ENCODE measurements at regions not wholly inside any gene's neighbourhood (a gene's known extent, or its start where the extent isn't known, plus 50 kb on each side); places are given as distances from the start of the nearest gene placed in this dataset.

DNA sequence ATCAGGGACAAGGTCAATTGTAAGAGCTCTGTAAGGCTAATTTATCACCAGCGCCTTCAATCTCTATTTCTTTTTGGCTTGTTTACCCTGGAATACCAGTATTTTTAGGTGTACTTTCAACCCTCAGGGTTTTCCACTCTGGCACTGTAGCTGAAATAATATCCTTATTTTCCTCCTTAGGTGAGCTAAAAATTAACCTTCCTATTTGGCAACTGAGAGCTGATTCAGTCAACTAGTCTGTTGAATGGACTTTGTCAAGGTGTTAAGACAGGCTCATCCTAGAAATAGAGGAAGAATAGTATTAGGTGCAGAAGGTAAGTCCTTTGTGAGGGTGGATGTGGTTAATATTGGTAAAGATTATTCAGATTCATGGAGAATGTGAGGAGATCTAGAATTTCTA lies 101.3 kb upstream of the BANK1 start:
- Histone ChIP-seq H3K79me2 (ENCODE audit: control insufficient read depth, insufficient read depth, low read length) (no peaks in the 10 kb centered on the region), H3K27ac (ENCODE audit: control insufficient read depth, insufficient read depth) (no peak overlapping the region), H3K36me3 (ENCODE audit: control insufficient read depth in 2 of 2, insufficient read depth in 2 of 2, low read length in 1 of 2) (no peaks in the 10 kb centered on the region), H3K4me3 (no peak overlapping the region), H3K9ac (ENCODE audit: control insufficient read depth, insufficient read depth, low read length) (no peak overlapping the region), H3K27me3 (replicated peaks in 1 of 2; ENCODE audit: control insufficient read depth in 2 of 2, insufficient read depth in 2 of 2, low read length in 1 of 2) (no peaks in the 10 kb centered on the region; a peak in 1 of 4 replicates), H4K20me1 (ENCODE audit: control insufficient read depth, insufficient read depth) (no peaks in the 10 kb centered on the region), H3K4me2 (ENCODE audit: control insufficient read depth, insufficient read depth) (no peak overlapping the region), H2AFZ (ENCODE audit: control insufficient read depth, low read depth, low read length) (no peak overlapping the region), H3K4me1 (ENCODE audit: control insufficient read depth, insufficient read depth, low read length) (peaks cover 8% of the 10 kb centered on the region), H3K9me3 (replicated peaks; ENCODE audit: control insufficient read depth, insufficient read depth, low read length) (no peaks in the 10 kb centered on the region)
- FAIRE-seq (no peak), ATAC-seq (no peak), DNase-seq (ENCODE audit: low read depth, low spot score) (no peak)
- WGBS (ENCODE audit: insufficient coverage, insufficient replicate concordance, low lambda C conversion rate, missing lambda C conversion rate) = 78% methylated on average over 1 of the region's 1 CpG
- TF ChIP-seq HCFC1 (IDR thresholded peaks at IDR 0.05; ENCODE audit: low read length) (no peak), NR2F1 (conservative IDR thresholded peaks at IDR 0.05) (no peak), TBL1XR1 (IDR thresholded peaks at IDR 0.05; ENCODE audit: low read depth, low read length) (no peak), NFIC (IDR thresholded peaks at IDR 0.05; ENCODE audit: low read depth, low read length) (no peak), TCF3 (IDR thresholded peaks at IDR 0.05; ENCODE audit: borderline replicate concordance, insufficient read depth, low read depth, low read length) (no peak), ZNF622 (IDR thresholded peaks at IDR 0.05) (no peak), TAF1 (IDR thresholded peaks at IDR 0.05; ENCODE audit: borderline replicate concordance, low read depth, low read length) (no peak), HDGF (IDR thresholded peaks at IDR 0.05) (no peak), BMI1 (IDR thresholded peaks at IDR 0.05; ENCODE audit: borderline replicate concordance) (no peak), YY1 (IDR thresholded peaks at IDR 0.05; ENCODE audit: low read depth, low read length) (no peak), NFYA (IDR thresholded peaks at IDR 0.05; ENCODE audit: borderline replicate concordance, low read depth, low read length) (no peak), NRF1 (conservative IDR thresholded peaks at IDR 0.05; ENCODE audit: low read depth, low read length) (no peak)
- TF ChIP-seq, protein P1, sequence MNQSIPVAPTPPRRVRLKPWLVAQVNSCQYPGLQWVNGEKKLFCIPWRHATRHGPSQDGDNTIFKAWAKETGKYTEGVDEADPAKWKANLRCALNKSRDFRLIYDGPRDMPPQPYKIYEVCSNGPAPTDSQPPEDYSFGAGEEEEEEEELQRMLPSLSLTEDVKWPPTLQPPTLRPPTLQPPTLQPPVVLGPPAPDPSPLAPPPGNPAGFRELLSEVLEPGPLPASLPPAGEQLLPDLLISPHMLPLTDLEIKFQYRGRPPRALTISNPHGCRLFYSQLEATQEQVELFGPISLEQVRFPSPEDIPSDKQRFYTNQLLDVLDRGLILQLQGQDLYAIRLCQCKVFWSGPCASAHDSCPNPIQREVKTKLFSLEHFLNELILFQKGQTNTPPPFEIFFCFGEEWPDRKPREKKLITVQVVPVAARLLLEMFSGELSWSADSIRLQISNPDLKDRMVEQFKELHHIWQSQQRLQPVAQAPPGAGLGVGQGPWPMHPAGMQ (IDR thresholded peaks at IDR 0.05; ENCODE audit: borderline replicate concordance) = no peak
- TF ChIP-seq, protein P2, sequence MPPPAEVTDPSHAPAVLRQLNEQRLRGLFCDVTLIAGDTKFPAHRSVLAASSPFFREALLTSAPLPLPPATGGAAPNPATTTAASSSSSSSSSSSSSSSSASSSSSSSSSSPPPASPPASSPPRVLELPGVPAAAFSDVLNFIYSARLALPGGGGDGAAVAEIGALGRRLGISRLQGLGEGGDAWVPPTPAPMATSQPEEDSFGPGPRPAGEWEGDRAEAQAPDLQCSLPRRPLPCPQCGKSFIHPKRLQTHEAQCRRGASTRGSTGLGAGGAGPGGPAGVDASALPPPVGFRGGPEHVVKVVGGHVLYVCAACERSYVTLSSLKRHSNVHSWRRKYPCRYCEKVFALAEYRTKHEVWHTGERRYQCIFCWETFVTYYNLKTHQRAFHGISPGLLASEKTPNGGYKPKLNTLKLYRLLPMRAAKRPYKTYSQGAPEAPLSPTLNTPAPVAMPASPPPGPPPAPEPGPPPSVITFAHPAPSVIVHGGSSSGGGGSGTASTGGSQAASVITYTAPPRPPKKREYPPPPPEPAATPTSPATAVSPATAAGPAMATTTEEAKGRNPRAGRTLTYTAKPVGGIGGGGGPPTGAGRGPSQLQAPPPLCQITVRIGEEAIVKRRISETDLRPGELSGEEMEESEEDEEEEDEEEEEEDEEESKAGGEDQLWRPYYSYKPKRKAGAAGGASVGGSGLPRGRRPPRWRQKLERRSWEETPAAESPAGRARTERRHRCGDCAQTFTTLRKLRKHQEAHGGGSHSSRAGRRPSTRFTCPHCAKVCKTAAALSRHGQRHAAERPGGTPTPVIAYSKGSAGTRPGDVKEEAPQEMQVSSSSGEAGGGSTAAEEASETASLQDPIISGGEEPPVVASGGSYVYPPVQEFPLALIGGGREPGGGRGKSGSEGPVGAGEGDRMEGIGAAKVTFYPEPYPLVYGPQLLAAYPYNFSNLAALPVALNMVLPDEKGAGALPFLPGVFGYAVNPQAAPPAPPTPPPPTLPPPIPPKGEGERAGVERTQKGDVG (CRISPR knock-in tag; IDR thresholded peaks at IDR 0.05) = no peak
- TF ChIP-seq, protein P3, sequence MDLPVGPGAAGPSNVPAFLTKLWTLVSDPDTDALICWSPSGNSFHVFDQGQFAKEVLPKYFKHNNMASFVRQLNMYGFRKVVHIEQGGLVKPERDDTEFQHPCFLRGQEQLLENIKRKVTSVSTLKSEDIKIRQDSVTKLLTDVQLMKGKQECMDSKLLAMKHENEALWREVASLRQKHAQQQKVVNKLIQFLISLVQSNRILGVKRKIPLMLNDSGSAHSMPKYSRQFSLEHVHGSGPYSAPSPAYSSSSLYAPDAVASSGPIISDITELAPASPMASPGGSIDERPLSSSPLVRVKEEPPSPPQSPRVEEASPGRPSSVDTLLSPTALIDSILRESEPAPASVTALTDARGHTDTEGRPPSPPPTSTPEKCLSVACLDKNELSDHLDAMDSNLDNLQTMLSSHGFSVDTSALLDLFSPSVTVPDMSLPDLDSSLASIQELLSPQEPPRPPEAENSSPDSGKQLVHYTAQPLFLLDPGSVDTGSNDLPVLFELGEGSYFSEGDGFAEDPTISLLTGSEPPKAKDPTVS (IDR thresholded peaks at IDR 0.05; ENCODE audit: low read depth, low read length) = no peak
- TF ChIP-seq, protein P4, sequence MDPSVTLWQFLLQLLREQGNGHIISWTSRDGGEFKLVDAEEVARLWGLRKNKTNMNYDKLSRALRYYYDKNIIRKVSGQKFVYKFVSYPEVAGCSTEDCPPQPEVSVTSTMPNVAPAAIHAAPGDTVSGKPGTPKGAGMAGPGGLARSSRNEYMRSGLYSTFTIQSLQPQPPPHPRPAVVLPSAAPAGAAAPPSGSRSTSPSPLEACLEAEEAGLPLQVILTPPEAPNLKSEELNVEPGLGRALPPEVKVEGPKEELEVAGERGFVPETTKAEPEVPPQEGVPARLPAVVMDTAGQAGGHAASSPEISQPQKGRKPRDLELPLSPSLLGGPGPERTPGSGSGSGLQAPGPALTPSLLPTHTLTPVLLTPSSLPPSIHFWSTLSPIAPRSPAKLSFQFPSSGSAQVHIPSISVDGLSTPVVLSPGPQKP (IDR thresholded peaks at IDR 0.05; ENCODE audit: low read depth, low read length) = no peak
- TF ChIP-seq, protein P5, sequence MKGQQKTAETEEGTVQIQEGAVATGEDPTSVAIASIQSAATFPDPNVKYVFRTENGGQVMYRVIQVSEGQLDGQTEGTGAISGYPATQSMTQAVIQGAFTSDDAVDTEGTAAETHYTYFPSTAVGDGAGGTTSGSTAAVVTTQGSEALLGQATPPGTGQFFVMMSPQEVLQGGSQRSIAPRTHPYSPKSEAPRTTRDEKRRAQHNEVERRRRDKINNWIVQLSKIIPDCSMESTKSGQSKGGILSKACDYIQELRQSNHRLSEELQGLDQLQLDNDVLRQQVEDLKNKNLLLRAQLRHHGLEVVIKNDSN (IDR thresholded peaks at IDR 0.05; ENCODE audit: borderline replicate concordance, extremely low read length, insufficient read depth, low read depth, low read length) = no peak
- SMC1A ChIA-PET (ENCODE audit: uncharacterized antibody, unreplicated experiment) = no interaction called here
- intact Hi-C loops (cut with micrococcal nuclease; ENCODE audit: unreplicated experiment) (no loop called here), in situ Hi-C loops (cut with MboI) (no loop called here)
- POLR2A ChIA-PET = no interaction called here
- CTCF ChIA-PET = interaction anchor here (1.2 kb wide), 1 partner anchor 15 kb away, joined by 3 read pairs; no protein-coding TSS in a partner anchor
- BruUV-seq (replicated peaks) = no TSS peak
- RAD21 ChIA-PET (ENCODE audit: unreplicated experiment) = no interaction called here
